NCI-H187 treated with DMSO at 0.1 percent for 48 hours (cell line): ENCODE measurements at regions not wholly inside any gene's neighbourhood (a gene's known extent, or its start where the extent isn't known, plus 50 kb on each side); places are given as distances from the start of the nearest gene placed in this dataset.
"Not testable (repeated sequence)": the region's sequence is repeated elsewhere in the genome, so short reads cannot be mapped to it uniquely, and the experiment has no call there.

ENCODE experiments used
- DNase-seq: peaks from one replicate; lab custom pipeline; 2025; lab: John Stamatoyannopoulos, UW

GRCh38 chr22:22120160-22120559 is 124.4 kb upstream of the VPREB1 start:
- no peak for DNase-seq

GRCh38 chr22:22118987-22119386 is 125.6 kb upstream of the VPREB1 start:
- no peak for DNase-seq

- DNase-seq = not testable (repeated sequence)
Observed at GRCh38 chr22:22117864-22118544, 126.6 kb upstream of the VPREB1 start.

GRCh38 chr22:22116997-22117770 is 127.4 kb upstream of the VPREB1 start:
- DNase-seq = not testable (repeated sequence)

DNA sequence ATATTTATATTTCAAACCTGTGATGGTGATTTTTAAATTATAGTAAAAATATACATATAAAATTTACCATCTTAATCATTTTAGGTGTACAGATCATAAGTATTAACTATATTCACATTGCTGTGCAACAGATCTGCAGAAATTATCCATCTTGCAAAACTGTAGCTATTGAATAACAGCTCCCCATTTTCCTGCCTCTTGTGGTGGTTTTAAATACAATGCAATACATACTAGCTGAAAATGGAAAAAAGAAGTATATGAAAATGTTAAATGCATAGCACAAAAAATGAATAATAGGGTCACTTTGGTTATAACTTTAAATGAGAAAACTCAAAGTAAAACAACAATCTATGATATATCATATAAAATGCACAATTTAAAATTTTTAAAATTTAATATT is 130.9 kb upstream of the VPREB1 start:
- no peak for DNase-seq

DNA sequence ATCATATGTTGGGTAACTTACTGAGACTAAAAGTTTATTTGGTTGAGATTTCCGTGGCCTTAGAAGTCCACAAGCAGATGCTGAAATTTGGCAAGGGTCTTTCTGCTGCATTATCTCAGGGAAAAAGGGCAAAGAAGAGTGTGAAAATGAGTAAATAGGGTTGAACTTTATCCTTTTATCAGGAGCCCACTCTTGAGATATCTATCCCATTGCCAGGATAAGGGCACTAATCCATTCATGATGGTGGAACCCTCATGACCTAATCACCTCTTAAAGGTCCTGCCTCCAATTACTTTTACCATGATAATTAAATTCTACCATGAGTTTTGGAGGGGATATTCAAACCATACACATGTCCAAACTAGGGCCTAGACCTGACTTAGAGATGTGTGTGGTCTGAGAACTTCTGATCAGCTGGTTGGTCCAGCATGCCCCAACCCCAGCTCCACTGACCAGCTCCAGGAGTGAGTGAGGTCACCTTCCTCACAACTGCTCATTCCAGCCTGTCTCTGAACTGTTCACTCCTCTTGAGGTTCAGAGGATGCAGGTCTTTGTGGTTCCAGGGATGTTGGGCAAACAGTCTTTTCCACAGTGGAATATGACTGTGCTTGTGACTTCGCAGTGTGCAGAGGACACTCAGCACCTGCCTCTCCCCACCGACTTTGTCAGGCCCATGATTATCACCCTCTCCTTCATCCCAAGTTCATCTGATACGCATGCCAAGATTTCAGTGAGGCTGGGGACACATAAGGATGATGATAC is 130.1 kb upstream of the TOP3B start:
- no peak for DNase-seq

DNA sequence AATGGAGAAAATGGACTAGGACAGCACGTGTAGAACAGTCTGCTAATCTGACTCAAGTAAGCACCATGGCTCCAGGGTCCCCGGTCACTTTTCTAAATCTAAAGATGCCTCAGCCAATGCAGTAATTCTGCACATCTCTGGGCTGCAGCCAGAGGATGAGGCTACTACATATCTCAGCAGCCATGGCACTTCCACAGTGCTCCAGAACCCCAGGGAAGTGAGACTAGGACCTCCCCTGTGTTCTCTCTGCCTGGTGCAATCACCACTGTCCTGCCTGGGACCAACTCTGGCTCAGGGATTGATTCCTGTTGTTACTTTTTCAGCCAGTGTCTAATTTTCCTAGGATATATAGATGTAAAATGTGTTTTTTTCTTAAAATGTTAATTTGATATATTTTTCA is 129.4 kb upstream of the TOP3B start:
- no peak for DNase-seq

GRCh38 chr22:22111267-22111751 is 128.7 kb upstream of the TOP3B start:
- DNase-seq = no peak

GRCh38 chr22:22110548-22111266 is 128.1 kb upstream of the TOP3B start:
- no peak for DNase-seq

DNA sequence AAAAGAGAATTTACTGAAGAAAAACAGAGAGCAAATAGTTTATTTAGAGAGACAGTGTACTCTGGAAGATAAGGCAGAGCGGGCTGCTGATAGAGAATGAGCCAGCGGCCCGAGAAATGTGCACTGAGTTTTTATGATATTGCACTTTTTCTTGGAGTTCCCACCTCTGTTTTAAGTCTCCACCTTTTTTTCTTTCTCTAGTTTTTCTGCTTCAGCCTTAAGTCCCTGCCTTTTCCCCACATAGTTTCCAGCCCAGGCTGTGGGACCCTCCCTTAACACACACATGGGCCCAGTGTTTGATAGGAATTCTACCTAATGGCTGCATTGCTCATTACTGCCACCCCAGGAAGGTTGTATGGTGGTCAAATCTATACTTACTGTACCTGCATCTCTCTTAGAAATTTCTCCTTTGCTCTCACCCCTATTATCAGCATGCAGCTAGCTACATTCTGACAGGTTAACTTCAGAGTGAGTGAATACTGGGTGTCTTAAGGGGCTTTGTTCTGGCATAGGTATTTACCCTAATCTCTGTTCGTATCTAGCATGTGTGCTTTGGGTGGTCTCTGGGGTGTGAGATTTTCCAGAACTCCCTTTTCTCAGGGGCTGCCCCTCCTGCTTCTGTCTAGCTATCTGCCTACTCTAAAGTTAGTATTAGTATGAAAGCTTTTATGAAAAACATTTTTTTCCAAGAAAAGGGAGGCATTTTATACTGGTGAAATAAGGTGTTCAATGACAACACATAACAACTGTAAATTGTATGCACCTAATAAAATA is 127.3 kb upstream of the TOP3B start:
- DNase-seq = no peak

GRCh38 chr22:22106855-22107254 is 124.3 kb upstream of the TOP3B start:
- DNase-seq = no peak

DNA sequence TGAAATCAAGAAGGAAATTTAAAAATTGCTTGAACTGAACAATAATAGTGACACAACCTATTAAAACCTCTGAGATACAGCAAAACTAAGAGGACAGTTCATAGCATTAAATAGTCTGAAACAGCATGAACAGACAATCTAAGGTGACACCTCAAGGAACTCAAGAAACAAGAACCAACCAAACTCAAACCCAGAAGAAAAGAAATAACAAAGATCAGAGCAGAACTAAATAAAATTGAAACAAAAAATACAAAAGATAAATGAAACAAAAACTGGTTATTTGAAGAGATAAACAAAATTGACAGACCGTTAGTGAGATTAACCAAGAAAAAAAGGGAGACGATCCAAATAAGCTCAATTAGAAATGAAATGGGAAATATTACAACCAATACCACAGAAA is 122.8 kb upstream of the TOP3B start:
- no peak for DNase-seq

GRCh38 chr22:22103078-22103875 is 120.7 kb upstream of the TOP3B start:
- DNase-seq = no peak

DNA sequence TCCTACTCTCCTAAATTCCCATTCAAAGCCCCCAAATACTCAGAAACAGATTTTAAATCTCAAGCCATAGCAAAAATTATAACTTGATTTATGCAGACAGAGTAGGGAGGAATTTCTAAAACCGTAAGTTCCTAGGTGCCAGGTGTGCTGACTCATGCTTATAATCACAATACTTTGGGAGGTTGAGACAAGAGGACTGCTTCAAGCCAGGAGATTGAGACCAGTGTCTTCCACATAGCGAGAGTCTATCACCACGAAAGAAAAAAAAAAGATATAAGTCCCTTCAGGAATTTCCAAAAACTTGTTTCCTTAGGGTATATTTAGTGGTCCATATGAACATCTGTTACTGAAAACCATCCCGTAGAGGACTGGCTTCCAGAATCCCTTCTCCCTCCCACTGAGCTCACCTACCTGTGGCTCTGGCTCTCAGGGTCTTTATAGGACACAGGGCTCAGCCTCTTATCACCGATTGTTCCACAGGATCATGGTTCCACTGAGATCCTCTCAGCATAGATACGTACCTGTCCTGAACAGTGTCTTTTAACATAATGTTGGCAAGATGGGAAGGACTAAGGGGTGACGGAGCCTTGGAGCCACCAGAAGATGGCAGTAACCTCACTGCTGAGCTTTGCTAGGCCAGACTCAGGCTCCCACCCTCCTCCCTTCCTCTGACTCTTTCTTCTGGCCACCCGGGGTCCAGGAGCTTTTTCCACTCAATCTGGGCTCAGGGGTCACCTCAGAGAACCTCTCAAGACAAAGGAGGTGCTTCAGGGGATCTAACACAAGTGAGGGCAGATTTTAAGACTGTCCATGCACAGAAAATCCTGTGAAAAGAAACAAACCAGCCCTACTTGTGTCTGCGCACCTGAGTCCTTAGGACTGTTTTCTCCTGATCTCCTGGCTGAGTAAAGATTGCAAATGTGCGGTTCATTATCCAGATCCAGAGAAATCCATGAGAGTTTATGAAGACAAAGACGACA is 117.5 kb upstream of the TOP3B start:
- DNase-seq = no peak

- DNase-seq = no peak
Observed at GRCh38 chr22:22099194-22099486, 116.6 kb upstream of the TOP3B start.

DNA sequence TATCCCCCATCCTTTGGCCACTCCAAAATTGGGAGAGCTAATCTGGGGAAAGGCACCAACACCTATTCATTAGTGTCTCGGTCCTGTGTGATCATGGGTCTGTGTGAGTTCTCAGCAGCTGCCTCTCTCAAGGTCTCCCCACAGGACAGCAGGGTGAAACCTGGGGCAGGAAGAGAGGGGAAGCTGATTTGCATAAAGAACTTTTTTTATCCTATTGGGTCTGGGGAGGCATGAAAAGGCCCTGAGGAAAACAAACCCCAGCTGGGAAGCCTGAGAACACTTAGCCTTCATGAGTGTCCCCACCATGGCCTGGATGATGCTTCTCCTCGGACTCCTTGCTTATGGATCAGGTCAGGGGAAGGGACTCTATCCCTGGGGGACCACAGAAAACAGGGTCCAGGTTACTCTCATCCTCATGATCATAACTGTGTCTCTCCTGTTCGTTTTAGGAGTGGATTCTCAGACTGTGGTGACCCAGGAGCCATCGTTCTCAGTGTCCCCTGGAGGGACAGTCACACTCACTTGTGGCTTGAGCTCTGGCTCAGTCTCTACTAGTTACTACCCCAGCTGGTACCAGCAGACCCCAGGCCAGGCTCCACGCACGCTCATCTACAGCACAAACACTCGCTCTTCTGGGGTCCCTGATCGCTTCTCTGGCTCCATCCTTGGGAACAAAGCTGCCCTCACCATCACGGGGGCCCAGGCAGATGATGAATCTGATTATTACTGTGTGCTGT is 116.0 kb upstream of the TOP3B start:
- no peak for DNase-seq

GRCh38 chr22:22097727-22098228 is 115.2 kb upstream of the TOP3B start:
- DNase-seq = no peak

- no peak for DNase-seq
Observed at GRCh38 chr22:22094921-22095320, 112.3 kb upstream of the TOP3B start.

DNA sequence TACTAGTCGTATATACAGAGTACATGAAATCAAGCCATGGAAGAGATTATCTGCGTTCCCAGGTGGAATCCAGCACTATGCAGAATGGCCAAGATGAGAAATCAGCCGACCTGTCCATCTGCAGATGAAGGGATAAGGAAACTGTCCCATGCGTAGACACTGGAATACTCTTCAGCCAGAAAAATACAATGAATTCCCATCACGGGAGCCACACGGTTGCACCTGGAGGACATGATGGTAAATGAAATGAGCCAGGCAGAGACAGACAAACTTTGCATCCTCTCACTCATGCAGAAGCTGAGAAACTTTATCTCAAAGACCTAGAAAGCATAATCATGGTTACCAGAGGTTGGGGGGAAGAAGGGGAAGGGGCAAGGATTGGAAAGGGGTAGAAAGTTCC is 111.9 kb upstream of the TOP3B start:
- no peak for DNase-seq
